Muscle of back (tissue), 3 donors: ENCODE measurements at regions not wholly inside any gene's neighbourhood (a gene's known extent, or its start where the extent isn't known, plus 50 kb on each side); places are given as distances from the start of the nearest gene placed in this dataset.
"Not testable (repeated sequence)": the region's sequence is repeated elsewhere in the genome, so short reads cannot be mapped to it uniquely, and the experiment has no call there.

ENCODE experiments used
- DNase-seq, 3 donors: peaks; one replicate each; pipeline versions ENCODE4 v3.0.0 to v3.0.0-alpha.2; 2013

DNA sequence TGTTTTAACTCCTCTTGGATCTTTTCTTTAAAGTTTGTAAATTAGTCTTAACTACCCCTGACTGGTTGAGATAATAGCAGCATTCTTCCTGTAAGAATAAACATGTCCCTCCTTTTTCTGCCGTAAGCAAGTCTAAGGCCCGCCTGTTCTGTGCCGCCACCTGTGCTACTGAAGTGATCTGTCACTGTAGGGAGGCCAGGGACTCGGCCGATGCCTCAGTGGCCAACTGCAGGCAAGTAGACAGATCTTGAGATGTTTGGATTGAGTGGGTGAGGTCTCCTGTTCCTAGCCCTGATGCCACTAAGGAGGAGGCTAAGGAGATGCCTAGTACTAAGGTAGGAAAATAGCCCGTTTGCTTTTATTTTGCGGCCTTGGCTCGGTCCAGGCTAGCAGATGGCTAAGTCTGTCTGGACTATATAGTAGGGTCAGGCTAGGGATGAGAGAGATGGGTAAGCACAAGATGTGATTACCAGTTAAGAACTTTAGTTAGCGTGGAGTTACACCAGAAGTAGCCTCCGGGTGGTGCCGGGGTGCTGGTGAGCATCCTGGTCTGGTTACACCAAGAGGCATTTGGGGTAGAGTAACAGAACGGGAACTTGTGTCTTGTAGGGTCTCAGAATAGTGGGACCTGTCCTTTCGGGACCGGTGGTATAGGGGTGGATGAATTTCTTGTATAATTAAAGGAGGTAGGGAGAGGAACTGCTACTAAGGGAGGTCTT lies 584.2 kb downstream of the SUCLG1 start:
- no peak for DNase-seq

GRCh38 chr2:83874066-83874465 lies 585.0 kb downstream of the SUCLG1 start:
- DNase-seq: no peak

DNA sequence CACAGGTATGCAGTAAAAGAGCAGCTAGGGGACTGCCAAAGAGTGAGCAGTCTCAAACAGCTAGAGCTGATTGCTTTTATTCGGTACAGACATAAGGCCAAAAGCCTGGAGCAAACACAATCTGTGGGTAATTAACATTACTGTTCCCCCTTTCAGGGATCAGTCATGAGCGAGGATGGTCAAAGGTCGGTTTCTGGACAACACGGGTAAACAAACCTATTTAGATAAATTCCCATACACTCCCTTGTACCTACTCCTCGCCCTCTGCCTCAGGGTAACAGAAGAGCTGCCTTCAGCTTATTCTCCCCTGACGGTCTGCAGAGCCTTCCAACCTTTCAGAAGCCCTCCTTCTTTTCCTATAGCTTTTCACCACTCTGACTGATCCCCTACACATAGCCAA lies 586.0 kb downstream of the SUCLG1 start:
- no peak for DNase-seq

DNA sequence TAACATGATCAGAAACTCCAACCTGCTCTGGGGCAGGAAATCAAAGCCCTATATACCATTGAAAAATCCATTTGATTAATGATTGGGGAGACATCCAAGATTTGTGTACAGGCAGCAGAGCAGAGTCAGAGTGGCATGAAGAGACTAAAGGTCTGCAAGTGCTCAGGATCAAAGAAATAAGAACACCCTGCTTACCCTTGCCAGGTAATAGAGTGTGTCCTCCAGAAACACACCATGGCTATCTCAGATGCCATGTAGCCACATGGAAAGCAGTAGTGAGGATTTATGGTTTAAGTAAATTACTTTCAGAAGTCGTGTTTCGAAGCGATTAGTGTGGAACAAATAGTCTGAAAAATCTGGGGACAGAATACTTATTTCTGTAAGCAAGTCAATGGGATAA lies 592.9 kb downstream of the SUCLG1 start:
- DNase-seq: no peak

DNA sequence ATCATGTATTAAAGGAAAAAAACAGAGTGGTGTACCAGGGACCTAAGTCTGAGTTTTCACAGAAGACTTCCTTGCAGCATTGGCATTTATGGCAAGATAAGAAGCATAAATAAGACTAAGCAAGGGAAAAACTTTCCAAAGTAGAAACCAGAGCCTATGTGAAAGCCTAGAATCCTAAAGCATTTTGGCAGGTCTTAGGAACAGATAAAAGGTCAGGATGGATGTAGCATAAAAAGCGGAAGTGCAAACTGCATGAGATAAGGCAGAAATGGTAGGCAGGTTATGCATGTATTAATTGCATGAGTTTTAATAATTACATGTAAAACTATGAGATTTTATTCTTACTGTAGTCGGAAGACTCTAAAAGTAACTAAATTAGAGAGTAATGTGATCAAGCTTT lies 596.5 kb downstream of the SUCLG1 start:
- no peak for DNase-seq

GRCh38 chr2:83860320-83860719 lies 598.8 kb downstream of the SUCLG1 start:
- DNase-seq: no peak

- no peak for DNase-seq
These were observed 599.5 kb downstream of the SUCLG1 start for GRCh38 chr2:83859553-83859952.

GRCh38 chr2:83851066-83851465 lies 608.0 kb downstream of the SUCLG1 start:
- DNase-seq: no peak

DNA sequence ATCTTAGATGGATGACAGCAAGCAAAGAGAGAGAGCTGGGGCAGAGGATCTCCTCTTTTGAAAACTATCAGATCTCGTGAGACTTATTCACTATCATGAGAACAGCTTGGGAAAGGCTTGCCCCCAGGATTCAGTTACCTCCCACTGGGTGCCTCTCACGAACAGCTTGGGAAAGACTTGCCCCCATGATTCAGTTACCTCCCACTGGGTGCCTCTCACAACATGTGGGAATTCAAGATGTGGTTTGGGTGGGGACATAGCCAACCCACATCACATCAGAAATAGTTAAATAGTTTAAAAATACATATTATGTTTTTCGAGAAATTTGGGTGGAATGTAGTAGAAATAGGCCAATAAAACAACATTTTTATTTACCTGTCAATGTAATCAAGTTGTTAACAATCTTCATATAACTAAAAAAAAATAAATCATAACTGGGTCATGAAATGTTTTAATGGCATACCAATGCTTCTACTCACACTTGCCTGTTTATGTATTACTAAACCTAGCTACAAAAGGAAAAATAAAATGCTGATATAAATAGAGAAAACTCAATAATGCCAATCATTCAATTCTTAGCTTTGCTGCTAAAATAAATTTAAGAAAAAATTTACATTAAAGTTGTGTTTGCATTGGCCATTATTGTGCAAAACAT lies 608.9 kb downstream of the SUCLG1 start:
- DNase-seq: no peak

DNA sequence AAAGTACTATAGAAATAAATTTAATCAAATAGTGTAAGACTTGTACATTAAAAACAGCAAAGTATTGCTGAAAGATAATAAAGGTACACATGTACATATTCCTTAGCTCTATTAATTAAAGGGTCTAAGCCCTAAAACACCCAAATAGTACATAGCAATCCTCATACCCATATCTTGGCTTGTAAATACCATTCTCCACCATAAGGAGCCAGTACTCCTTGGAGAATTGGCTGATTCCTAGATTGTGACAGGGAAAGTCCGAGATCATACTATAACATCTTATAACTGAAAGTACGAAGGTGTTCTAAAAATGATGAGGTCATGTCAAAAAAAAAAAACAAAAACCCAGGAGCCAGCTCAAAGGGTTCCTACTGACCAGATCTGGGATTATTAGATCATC lies 614.6 kb downstream of the SUCLG1 start:
- no peak for DNase-seq

DNA sequence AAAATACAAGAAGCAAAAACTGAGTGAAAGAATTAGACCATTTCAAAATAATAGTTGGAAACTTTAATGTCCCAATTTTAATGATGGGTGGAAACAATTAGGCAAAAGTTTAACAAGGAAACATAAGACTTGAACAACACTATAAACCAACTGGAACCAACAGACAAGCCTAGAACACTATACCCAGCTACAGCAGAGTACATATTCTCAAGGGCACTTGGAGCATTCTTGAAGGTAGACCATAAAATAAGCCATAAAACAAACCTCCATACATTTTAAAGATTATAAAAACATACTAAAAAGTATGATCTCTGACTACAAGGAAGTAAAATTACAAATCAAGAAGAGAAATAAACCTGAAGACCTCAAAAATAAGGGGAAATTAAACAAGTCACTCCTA lies 616.7 kb downstream of the SUCLG1 start:
- DNase-seq: no peak

GRCh38 chr2:83837823-83838222 lies 621.3 kb downstream of the SUCLG1 start:
- DNase-seq: no peak

DNA sequence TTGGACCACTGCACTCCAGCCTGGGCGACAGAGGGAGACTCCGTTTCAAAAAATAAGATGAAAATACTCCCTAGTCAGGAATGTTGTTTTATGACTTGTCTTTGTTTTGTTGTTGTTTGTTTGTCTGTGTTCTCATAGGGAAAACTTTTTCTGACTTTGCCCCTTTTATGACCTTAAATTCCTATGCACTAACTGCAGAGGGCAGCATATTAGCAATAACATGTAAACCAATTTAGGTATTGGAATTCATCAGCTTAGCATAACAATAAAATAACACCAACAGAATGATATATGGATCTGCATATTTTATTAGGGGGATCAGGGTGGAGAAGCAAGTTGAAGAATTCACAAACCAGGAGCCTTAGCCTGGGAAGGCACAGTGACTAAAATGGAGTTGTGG lies 631.5 kb downstream of the SUCLG1 start:
- DNase-seq: no peak

- DNase-seq: peak; percentile 37 to 62 (median 52)
These were observed 632.5 kb downstream of the SUCLG1 start for GRCh38 chr2:83826577-83826976.

- no peak for DNase-seq
These were observed 635.9 kb downstream of the SUCLG1 start for GRCh38 chr2:83823229-83823628.

DNA sequence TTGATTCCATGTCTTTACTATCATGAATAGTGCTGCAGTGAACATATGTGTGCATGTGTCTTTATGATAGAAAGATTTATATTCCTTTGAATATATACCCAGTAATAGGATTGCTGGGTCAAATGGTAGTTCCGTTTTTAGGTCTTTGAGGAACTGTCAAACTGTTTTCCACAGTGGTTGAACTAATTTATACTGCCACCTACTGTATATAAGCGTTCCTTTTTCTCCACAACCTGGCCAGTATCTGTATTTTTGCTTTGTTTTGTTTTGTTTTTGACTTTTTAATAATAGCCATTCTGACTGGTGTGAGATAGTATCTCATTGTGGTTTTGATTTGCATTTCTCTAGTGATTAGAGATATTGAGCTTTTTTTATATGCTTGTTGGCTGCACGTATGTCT lies 641.6 kb downstream of the SUCLG1 start:
- DNase-seq: no peak

DNA sequence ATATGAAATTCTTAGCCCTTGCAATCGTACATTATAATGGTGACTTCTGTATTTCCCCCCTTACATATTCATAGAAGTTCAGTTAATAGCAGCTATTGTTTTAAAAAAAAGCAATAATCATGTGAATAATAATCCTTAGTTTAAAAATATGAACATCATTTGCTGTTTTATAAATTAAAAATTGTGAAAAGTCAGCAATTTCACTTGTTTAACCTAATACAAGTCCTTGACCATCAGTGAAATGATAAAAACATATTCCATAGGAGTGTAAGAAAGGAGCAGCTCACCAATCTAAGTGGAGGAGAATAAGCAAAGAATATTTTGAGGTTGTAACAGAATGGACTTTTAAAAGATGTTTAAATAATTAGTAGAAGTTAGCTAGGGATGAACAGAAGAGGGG lies 650.2 kb downstream of the SUCLG1 start:
- DNase-seq: no peak

GRCh38 chr2:83802604-83803003 lies 656.5 kb downstream of the SUCLG1 start:
- DNase-seq: no peak

DNA sequence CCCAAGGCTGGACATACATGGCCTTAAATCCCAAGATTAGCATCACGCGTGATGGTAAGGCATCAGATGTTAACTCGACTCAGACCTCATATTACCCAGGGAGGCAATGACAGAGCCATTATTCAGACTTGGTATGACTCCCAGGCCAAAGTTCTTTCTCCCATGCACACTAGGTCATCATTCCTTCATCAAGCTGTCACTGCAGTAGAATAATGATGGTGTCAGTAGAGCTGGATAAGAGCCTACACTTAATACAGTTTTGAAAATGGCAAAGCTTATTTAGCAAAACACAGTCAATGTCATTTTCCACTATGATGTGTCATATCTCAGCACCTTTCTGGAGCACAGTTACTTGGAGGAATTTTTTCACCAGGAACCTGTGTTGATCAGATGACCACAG lies 663.3 kb downstream of the SUCLG1 start:
- no peak for DNase-seq

DNA sequence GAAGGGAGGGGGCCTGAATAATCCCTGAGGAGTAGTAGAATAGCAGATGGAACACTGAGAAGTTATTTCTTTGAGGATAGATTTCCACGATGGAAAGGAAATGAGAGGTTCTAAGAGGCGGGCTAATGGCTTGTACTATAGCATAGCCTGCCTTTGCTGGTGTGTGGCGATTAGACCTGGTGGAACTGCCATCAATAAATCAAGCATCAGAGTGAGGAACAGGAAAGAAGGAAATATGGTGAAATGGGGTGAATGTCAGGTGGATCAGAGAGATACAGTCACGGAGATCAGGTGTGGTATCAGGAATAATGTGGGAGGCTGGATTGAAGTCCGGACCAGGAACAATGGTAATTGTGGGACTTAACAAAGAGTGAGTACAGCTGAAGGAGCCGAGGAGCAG lies 668.6 kb downstream of the SUCLG1 start:
- DNase-seq: not testable (repeated sequence)

- not testable (repeated sequence) for DNase-seq
These were observed 669.4 kb downstream of the SUCLG1 start for GRCh38 chr2:83789674-83790073.

- DNase-seq: not testable (repeated sequence)
These were observed 670.0 kb downstream of the SUCLG1 start for GRCh38 chr2:83788938-83789566.

DNA sequence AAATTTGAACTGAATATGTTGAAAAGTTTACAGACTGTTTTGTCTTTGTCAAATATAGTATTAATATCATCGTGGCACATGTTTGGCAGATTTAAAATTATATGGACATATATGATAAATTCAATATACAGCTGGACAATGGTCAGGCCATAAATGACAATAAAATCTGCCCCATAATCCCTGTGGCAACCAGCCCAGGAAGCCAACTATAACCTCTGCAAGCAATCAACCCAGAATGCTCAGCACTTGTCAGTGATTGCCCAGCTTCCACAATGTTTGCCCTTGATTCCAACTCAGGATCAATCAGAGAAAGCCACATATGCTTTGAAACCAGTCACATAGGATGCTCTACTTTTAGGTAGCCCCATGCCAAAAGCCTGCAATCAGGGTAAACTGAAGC lies 671.9 kb downstream of the SUCLG1 start:
- DNase-seq: no peak
